GM20431 (cell line): ENCODE measurements at regions not wholly inside any gene's neighbourhood (a gene's known extent, or its start where the extent isn't known, plus 50 kb on each side); places are given as distances from the start of the nearest gene placed in this dataset.
"Not testable (repeated sequence)": the region's sequence is repeated elsewhere in the genome, so short reads cannot be mapped to it uniquely, and the experiment has no call there.

Experiments used
- in situ Hi-C: fragments of 300-500 bp; cut with MseI, MboI; formaldehyde crosslinking; loops from one replicate; pipeline ENCODE4 v1.15.0; 2020; ENCODE audit warnings: low sequenced_read_pairs; ENCODE audit not compliant: unreplicated experiment

DNA sequence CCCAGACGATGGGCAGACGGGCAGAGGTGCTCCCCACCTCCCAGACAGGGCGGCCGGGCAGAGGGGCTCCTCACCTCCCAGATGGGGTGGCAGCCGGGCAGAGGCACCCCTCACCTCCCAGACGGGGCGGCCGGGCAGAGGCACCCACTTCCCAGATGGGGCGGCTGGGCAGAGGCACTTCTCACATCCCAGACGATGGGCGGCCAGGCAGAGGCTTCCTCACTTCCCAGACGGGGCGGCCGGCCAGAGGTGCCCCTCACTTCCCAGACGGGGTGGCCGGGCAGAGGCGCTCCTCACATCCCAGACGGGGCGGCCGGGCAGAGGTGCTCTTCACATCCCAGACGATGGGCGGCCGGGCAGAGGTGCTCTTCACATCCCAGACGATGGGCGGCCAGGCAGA lies 96.6 kb downstream of the ABCC12 start:
- in situ Hi-C loops, result not testable (repeated sequence)

DNA sequence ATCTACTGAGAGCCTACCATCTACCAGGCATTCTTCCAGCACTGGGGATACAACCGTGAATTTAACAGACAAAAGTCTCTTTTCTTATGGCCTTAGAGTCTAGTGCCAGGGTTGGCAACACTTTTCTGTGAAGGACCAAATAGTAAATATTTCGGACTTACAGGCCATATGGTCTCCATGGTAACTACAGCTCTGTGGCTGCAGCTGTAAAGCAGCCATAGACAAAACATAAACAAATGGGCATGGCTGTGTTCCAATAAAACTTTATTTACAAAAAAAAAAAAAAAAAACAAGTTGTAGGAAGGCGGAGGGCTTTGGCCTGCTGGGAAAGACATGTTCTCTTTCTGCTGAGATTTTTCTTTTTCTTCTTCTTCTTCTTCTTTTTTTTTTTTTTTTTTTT lies 98.7 kb downstream of the ABCC12 start:
- in situ Hi-C loops, result no loop called here

DNA sequence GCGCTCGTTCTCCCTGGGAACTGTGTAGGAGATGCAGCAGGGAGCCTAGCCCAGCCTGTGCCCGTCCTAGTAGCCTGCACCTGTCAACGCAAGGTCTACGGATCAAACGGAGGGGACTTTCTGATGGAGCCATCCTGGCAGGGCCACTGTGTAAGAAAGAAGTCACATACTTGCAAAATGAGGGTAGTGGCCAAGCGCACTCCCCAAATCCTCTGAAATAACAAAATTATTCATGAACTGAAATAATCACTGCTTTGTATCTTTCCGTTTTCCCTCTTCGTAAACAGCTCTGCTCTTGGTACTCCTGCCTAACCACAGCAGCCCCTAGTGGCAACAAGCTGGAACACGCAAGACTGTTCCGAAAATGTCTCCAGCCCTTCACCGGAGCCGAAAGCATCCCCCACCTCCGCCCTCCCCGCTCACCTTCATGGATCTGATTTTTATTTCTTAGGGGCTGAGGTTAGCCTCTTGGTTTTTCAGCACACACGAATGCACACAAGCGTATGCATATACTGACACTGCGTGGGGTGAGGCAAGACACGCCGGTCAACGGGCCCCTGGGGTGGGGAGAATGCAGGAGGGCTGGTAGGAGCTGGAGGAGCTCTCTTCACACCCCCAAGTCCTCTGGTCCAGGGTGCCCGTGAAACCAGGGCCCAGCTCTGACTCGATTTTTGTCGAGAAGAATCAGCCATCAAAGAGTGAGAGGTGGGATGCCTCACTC lies 100.8 kb downstream of the ABCC12 start:
- in situ Hi-C loops, result no loop called here

DNA sequence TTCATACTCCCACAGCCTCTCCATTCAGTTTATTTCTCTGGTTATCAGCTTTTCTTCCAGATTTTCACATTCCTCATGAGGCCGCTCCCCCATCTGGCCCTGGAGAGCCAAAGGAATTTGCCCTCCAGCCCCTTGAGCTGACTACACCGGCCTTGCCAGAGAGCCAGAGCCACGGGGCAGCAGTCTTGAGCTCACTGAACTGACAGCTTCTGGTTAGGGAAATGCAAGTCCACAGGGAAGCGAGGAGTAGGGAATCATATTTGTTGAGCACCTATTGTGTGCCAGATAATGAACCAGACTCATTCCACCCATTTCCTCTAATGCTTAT lies 102.4 kb downstream of the ABCC12 start:
- in situ Hi-C loops, result no loop called here

DNA sequence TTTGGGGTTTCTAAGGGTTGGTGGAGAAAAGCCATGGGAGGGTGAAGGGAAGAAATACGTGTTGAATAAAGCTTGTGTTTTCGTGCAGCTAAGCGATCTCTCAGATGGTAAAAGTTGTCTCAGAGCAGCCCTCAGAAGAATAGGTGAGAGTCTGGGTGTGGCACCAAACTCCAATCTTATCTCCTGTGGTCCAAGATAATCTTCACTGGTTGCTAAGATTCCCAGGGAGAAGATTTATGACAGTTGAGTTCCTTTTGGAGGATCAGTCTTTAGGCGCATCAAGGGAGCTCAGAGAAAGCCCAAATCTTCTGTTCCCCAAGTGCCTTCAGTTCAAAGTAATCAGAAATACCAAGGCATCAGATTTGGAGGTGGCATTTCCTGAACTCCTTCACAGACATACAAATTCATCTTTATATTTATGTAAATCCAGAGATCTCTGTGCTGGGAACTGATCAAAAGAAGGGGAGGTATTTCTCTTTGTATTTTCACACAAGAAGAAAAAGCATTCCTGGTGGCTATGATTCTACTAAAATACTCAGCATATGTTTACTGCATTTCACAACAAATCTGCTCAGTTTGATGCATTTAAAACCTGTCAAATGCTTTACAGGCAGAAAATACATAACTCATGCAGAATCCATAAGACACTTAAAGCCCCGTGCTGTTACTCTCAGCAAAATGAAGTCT lies 102.9 kb downstream of the ABCC12 start:
- in situ Hi-C loops, result no loop called here

DNA sequence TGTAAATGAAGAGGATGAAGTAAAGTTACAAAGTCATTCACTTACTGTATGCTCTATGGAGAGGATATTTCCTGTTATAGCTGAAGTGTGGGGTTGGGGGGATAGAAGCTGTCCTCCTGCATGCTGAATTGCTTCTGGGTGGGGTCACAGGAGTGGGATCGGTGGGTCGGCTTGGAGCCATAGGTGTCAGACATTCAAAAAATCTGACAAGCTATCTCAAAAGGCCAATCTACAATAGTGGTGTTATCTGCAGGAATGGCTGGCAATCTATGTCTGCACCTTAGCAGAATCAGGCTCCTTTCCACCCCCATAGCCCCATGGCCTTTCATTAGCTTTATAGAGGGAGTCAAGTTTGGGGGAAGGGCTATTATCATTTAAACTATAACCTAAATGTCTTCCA lies 104.9 kb downstream of the ABCC12 start:
- in situ Hi-C loops, result no loop called here

DNA sequence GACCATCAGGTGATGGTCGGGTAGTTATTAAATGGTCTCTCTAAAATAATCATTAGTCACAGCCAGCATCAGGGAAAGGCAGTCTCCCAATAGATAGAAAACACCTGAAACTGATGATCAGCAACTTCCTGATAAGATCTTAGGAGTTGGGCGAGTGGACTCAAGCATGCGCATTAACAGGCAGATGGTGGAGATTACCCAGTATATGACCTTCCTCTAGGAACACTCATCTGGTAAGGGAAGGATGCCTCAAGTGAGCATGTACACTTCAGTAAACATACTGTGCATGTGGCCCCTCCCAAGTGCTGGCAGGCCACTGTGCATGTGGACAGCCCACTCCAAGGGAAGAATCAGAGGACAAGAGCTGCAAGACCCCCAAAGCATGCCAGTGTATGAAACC lies 105.9 kb downstream of the ABCC12 start:
- in situ Hi-C loops, result no loop called here

DNA sequence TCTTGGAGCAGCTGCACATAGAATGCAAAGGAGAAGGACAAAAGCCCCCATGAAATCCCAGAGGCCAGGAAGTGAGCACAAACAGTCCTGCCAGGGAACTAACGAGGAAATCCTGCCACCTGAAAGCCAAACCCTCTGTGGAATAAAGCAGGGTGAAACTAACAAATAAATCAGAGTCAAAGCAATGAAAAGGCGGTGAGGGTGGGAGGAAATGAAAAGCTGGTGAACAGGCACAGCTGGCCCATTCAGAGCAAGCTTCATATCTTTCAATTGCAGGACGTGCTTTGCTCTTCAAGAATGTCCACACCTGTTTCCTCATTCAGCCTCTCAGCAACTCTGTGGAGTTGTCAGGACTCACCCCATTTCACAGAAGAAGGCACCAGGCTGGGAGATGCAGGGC lies 108.1 kb downstream of the ABCC12 start:
- in situ Hi-C loops, result no loop called here

DNA sequence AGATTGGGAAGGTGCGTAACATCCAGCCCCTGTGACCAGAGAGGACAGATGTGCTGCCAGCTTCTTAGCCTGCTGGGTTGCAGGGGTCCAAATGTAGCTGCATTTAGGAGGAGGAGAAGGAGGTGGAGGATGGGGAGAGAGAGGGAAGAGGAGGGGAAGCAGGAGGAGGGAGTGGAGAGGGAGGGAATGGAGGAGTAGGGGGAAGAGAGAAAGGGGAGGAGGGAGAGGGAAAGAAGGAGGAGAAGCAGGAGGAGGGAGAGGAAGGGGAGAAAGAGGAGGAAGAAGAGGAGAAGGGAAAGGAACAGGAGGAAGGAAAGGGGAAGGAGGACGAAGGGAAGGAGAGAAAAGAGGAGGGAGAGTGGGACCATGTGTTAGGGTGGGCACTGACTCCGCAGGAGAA lies 108.6 kb downstream of the ABCC12 start:
- in situ Hi-C loops, result no loop called here

DNA sequence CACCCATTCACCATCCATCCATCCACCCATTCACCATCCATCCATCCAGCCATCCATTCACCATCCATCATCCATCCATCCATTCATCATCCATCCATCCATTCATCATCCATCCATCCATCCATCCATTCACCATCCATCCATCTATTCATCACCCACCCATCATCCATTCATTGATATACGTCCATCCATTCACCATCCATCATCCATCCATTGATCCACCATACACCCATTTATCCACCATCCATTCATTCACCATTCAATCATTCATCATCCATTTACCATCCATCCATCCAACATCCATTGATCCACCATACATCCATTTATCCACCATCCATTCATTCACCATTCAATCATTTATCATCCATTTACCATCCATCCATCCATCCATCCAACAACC lies 111.7 kb downstream of the ABCC12 start:
- in situ Hi-C loops, result no loop called here

DNA sequence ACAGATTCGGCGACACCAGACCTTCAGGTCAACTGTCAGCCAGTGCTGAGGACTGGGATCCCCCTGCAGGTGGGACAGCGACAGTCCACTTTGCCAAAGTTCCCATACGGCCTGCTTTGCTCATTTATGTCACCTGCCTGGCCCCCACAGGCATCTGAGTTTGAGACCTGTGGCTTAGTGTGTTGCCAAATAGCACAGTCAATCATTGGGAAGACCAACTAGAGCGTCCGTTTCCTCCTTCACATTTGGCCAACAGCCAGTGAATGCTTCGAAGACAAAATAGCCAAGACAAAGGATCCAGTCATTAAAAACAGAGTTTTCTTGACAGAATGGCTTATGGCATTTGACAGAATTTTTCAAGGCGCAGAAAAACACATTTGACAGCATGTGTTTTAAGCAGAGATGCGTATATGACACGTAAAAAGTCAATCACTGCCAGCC lies 113.8 kb downstream of the ABCC12 start:
- in situ Hi-C loops, result no loop called here

DNA sequence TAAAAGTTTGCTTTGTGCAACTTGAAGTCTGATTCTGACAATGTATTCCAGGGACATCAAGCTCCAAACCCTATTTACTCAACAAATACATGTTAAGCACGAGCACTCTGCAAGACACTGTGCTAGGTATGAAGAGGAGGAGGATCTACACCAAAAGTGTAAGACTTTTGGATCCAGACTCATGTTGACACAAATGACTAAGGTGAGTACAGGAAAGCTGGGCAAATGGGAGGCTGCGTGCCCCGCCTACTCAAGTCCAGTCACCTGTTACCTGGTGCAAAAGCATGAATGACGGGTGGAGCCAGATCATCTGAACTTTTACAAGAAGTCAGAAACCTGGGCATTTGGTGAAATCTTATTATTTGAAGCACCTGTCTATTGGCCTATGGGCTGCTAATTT lies 120.7 kb downstream of the ABCC12 start:
- in situ Hi-C loops, result no loop called here

DNA sequence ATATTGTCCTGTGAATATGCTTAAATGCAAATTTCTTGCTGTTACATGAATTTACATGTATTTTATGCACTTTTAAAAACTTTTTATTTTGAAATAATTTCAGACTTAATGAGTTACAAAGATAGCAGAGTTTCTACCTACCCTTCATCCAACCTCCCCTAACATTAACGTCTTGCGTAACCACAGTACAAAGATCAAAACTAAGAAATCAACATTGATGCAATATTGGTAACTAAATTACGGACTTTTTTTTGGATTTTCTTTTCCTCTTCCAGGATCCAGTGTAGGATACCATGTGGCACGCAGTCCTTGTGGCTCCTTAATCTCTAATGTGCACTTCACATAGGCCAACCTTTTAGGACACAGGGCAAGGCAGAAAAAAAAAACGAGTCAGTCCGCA lies 124.9 kb downstream of the ABCC12 start:
- in situ Hi-C loops, result no loop called here

DNA sequence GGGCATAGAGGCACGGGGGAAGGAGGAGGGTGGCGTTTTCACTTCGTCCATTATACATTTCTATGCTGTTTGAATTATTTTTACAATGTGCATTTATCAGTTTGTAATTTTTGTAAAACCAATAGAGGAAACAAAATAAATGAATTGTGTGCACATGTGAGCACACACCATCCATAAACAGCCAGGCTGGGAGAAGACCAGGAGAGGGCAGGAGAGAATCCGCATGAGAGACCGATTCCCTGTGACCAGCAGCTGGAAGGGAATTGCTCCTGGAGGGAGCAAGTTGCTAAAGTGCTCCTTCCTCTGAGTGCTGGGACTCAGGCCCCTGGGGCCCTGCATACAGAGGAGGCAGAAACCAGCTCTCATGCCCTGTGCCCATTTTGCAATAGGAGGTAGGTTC lies 126.0 kb downstream of the ABCC12 start:
- in situ Hi-C loops, result no loop called here

DNA sequence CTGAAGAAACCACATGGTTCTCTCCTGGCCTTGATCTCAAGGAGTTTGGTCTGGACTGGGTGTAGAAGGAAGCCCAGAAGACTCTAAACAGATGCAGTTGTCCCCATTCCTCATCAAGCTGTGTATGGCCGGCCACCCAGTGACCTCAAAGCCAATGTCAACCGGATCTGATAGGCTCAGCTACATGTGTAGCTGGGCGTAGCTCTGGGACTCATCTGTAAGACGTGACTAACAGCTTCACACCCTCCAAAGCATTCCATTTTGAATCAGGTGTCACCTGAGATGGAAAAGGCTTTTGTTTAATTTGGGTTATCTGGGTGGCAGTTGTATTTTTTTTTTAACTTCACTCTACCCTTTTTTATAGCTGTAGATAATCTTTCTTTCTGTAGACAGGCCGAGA lies 130.4 kb downstream of the ABCC12 start:
- in situ Hi-C loops, result no loop called here

DNA sequence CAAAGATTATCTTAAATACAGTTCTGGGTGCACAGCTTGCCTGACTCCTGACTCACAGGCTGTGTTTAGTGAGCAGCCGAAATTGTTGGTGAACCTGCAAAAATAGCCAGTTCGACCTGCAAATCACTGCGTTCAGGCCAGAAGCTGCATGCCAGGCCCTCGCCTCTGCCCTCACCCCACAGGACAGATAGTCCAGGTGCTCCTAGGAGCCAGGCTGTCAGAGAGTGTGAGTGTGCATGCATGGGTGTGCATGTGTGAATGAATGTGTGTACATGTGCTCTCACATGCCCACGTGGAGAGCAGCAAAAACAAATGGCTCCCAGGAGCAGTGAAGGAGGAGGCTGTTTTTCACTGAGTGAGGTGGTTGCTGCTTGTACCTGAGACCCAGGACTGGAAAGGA lies 131.8 kb downstream of the ABCC12 start:
- in situ Hi-C loops, result no loop called here

DNA sequence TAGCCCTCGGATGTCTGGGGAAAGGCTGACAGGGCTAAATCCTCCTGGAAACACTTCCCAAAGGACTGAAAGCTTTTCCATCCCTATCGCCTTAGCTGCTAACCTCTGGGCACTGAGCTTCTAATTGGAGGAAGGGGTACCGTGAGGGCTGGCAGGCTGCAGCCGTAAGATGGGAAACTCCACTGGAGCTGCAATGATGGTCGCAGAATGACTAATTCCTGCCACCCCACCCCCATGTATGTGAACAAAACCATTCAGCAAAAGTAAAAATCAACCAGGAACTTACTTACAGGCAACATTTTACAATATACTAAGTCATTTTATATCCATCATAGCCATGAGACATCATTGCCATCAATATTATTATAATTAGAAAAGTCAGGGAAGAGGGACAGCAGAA lies 133.3 kb downstream of the ABCC12 start:
- in situ Hi-C loops, result no loop called here

DNA sequence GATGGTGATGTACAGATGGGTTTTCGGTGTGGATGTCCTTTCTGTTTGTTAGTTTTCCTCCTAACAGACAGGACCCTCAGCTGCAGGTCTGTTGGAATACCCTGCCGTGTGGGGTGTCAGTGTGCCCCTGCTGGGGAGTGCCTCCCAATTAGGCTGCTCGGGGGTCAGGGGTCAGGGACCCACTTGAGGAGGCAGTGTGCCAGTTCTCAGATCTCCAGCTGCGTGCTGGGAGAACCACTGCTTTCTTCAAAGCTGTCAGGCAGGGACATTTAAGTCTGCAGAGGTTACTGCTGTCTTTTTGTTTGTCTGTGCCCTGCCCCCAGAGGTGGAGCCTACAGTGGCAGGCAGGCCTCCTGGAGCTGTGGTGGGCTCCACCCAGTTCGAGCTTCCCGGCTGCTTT lies 135.2 kb downstream of the ABCC12 start:
- in situ Hi-C loops, result not testable (repeated sequence)

DNA sequence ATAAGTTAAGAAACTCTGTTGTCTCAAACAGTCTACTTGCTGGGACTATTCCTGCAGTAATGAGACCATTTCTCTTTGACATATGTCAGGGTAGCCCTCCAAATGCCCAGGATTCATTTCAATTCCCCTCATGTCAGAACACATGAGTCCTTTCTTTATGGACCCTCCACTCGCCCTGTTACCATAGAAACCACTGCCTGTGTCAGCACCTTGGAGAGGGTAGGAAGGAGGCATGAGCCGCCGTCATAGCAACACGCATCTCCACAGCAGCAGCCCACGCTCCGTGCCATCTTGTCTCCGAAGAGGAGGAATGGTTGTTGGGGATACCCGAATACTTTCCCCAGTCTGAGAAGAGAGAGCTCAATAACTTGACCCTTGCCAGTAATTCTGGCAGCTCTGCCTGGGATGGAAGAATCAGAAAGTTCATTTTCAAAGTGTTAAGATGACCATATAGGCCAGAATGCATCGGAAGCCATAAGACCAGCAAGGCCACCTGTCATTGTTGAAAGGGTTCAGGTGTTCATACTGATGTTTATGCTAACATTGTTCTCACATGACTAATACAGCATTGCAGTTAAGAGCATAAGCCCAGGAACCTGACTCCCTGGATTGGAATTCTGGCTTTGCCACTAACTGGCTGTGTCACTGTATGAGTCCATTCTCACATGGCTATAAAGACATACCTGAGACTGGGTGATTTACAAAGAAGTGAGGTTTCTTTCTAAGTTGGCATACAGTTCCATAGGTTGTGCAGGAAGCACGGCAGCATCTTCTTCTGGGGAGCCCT lies 141.3 kb downstream of the ABCC12 start:
- in situ Hi-C loops, result no loop called here

DNA sequence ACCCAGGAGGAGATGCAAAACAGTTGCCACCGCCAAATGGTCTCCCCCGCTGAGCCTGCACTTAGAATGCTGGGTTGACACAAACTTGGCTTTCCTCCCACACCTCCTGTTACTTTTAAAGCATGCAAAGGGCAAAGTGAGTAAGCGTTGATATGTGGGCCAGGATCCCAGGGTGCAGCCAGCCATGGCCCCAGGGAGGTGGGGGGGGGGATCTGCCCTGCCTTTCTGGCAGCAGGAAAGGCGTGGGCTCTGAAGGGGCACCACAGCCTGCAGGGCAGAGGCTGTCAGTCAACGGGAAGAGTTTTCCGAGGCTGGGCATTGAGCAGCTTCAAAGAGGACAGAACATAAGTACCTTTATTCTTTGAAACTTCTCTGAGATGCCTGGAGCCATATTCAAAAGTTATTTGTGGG lies 142.3 kb downstream of the ABCC12 start:
- in situ Hi-C loops, result no loop called here

DNA sequence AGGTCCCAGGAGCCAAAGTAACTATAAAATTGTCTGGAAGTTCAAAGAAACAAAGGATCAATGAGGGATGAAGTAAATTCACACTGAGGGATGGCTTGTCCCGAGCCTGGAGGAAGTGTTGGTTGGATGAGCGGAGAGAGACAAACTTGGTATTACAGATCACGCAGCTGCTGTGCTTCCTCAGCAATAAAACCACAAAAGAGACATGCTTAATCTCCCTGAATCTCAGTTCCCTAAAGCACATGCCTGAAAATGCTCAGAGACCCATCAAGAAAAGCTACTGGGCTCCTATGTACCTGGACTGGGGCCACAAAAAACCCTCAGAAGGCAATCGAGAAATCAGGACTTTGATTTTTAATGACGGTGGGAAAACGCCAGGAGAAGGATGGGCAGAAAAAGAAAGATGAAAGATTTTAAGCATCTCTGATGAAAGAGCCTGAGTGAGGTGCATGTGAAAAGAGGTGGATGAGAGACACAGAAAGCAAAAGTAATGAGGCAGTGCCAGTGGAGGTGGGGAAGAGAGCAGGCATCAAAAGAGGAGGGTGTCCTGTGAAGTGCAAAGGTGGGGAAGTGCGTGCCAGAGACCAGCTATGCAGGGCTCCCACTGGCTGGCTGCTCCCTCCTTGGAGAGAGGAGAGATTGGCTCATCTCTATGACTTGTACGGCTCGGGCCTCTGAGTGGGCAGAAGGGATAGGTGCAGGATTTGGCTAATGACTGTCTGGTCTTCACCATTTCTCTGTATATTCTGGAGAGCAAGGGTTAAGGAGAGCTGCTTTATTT lies 143.7 kb downstream of the ABCC12 start:
- in situ Hi-C loops, result no loop called here
